Natural killer cell treated with Interleukin-12 subunit alpha and Interleukin-12 subunit beta and Interleukin-15 and Interleukin-18, amount 100 ng/mL, for 72 hours (primary cell): ENCODE measurements at regions not wholly inside any gene's neighbourhood (a gene's known extent, or its start where the extent isn't known, plus 50 kb on each side); places are given as distances from the start of the nearest gene placed in this dataset.

Experiments
- ATAC-seq, 2 donors: fragments of 150-1000 bp; cut with Tn5 transposase in 1 of 2; sonication (Bioruptor Pico), chemical (Tn5 transposase) in 1 of 2; 2 replicates each; pipeline ENCODE4 v1.10.0; 2021
- DNase-seq: peaks from one replicate; pipeline ENCODE4 v3.0.0; 2022; ENCODE audit warnings: low spot score
- H3K27ac Mint-ChIP-seq, 2 donors: 1 replicate in 1 of 2; 2 replicates in 1 of 2; pipeline ENCODE4 v1.8.0; 2022; ENCODE audit warnings: mixed read lengths in 2 of 2, mild to moderate bottlenecking in 1 of 2, moderate library complexity in 1 of 2
- H3K27me3 Mint-ChIP-seq, 2 donors: 1 replicate in 1 of 2; 2 replicates in 1 of 2; pipeline ENCODE4 v1.8.0; 2022; ENCODE audit warnings: mixed read lengths in 2 of 2
- H3K36me3 Mint-ChIP-seq: one replicate; pipeline ENCODE4 v1.8.0; 2022; ENCODE audit warnings: mixed read lengths
- H3K4me1 Mint-ChIP-seq, 2 donors: 1 replicate in 1 of 2; 2 replicates in 1 of 2; pipeline ENCODE4 v1.8.0; 2022; ENCODE audit warnings: low read depth in 2 of 2, mixed read lengths in 2 of 2, mild to moderate bottlenecking in 1 of 2
- H3K4me3 Mint-ChIP-seq: one replicate; pipeline ENCODE4 v1.8.0; 2022; ENCODE audit warnings: mixed read lengths
- H3K9me3 Mint-ChIP-seq: 2 replicates; pipeline ENCODE4 v1.8.0; 2022; ENCODE audit warnings: mixed read lengths

GRCh38 chrX:125089761-125090445 lies 229.8 kb upstream of the TEX13C start:
- no peaks in the 10 kb centered on the region for H3K4me1 Mint-ChIP-seq
- no peaks in the 10 kb centered on the region for H3K36me3 Mint-ChIP-seq
- H3K4me3 Mint-ChIP-seq = no peak overlapping the region
- DNase-seq (no peak), ATAC-seq (no peak)
- H3K27ac Mint-ChIP-seq = no peak overlapping the region
- H3K27me3 Mint-ChIP-seq = peaks cover 9 to 14% of the 10 kb centered on the region in 2 donors
- H3K9me3 Mint-ChIP-seq = no peaks in the 10 kb centered on the region

DNA sequence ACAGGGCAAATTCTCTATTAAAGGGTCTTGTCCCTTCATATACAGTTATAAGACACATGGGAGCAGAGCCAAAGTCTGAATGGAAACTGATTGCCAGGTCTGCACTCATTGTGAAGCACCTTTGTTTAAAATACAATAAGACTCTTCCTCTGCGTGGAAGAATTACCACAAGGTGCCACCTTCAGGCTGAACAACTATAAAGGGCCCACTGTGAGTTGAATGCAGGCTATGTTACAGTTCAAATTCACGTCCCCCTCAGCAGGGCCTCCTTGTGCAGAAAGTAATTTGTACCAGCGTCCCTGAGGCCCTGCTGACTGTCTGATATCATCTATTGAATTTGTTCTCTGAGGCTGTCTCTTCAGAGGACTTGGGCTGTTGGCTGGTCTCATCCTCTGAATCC lies 225.8 kb upstream of the TEX13C start:
- DNase-seq = no peak
- Mint-ChIP-seq H3K9me3 (no peaks in the 10 kb centered on the region), H3K4me1 (no peaks in the 10 kb centered on the region), H3K27ac (no peak overlapping the region), H3K36me3 (no peaks in the 10 kb centered on the region), H3K4me3 (no peak overlapping the region), H3K27me3 (peaks cover 5 to 8% of the 10 kb centered on the region in 2 donors)
- no peak for ATAC-seq

DNA sequence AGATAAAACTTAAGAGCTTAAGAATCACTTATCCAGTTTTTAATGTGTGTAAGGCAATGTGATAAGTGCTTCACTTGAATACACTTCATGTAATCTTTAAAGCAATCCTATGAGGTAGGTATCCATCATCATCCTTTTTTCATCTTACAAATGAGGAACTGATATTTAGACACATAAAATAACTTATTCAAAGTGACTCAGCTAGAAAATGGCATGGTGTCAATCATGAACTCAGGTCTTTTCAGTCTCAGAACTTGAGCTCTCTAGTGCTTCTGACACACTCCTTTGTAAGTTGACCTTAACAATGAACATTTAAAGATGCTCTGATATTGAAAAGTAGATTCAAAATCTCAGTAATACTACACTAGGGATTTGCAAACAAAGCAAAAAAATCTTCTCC lies 224.8 kb upstream of the TEX13C start:
- Mint-ChIP-seq H3K4me3 (no peak overlapping the region), H3K27me3 (peaks cover 5 to 8% of the 10 kb centered on the region in 2 donors), H3K27ac (no peak overlapping the region), H3K9me3 (no peaks in the 10 kb centered on the region), H3K4me1 (no peaks in the 10 kb centered on the region), H3K36me3 (no peaks in the 10 kb centered on the region)
- DNase-seq (no peak), ATAC-seq (no peak)

- no peak overlapping the region for H3K4me3 Mint-ChIP-seq
- H3K27ac Mint-ChIP-seq = no peak overlapping the region
- DNase-seq (no peak), ATAC-seq (no peak)
- H3K27me3 Mint-ChIP-seq = no peaks in the 10 kb centered on the region
- no peaks in the 10 kb centered on the region for H3K4me1 Mint-ChIP-seq
- no peaks in the 10 kb centered on the region for H3K36me3 Mint-ChIP-seq
- H3K9me3 Mint-ChIP-seq = no peaks in the 10 kb centered on the region
These were observed 223.2 kb upstream of the TEX13C start for GRCh38 chrX:125096469-125096868.

DNA sequence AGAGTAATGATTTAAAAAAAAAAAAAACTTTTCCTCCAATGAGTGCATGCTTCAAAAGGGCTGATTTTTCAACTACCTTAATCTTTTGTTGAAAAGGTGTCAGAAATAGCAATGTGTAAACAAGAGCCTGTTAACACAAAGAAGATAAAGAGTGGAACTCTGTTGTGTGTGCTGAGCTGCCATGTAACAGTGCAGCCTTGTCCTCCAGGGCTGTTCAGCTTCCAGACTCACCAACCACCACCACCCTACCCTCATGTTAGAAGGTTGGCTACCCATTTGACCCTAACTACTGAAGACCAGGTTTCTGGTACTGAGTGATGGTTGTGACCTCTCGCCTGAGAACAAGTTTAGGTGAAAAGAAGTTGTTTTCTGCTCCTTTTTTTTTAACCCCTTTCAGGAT lies 222.8 kb upstream of the TEX13C start:
- Mint-ChIP-seq H3K9me3 (no peaks in the 10 kb centered on the region), H3K36me3 (no peaks in the 10 kb centered on the region), H3K27me3 (no peaks in the 10 kb centered on the region), H3K4me1 (no peaks in the 10 kb centered on the region), H3K4me3 (no peak overlapping the region), H3K27ac (no peak overlapping the region)
- DNase-seq = no peak
- ATAC-seq = no peak

- Mint-ChIP-seq H3K36me3 (no peaks in the 10 kb centered on the region), H3K9me3 (no peaks in the 10 kb centered on the region), H3K4me3 (no peak overlapping the region), H3K27ac (no peak overlapping the region), H3K27me3 (peaks cover 0 to 4% of the 10 kb centered on the region in 2 donors), H3K4me1 (no peaks in the 10 kb centered on the region)
- no peak for DNase-seq
- ATAC-seq = no peak
These were observed 217.5 kb upstream of the TEX13C start for GRCh38 chrX:125101971-125102755.

- ATAC-seq (no peak), DNase-seq (no peak)
- Mint-ChIP-seq H3K27me3 (peaks cover 7 to 8% of the 10 kb centered on the region in 2 donors), H3K4me3 (no peak overlapping the region), H3K4me1 (no peaks in the 10 kb centered on the region), H3K9me3 (no peaks in the 10 kb centered on the region), H3K36me3 (no peaks in the 10 kb centered on the region), H3K27ac (no peak overlapping the region)
These were observed 216.0 kb upstream of the TEX13C start for GRCh38 chrX:125103693-125104092.

DNA sequence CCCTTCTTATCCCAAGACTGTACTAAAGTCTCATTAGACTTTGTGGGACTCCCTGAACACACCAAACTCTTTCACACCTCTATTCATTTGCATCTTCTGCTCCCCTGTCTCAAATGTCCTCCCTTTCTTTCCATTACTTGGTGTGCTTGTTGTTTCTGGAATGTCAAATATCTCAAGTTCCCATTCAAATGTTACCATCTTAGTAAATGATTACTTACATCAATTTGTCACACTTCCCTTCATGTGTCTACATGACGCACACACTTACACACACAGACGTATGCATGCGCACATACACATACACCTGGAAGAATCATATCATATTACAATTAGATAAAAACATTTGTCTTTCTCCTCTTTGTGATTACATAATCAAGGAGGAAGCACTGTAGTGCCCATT lies 210.8 kb upstream of the TEX13C start:
- Mint-ChIP-seq H3K36me3 (no peaks in the 10 kb centered on the region), H3K27me3 (peaks cover 17 to 26% of the 10 kb centered on the region in 2 donors), H3K9me3 (no peaks in the 10 kb centered on the region), H3K4me3 (no peak overlapping the region), H3K27ac (no peak overlapping the region), H3K4me1 (no peaks in the 10 kb centered on the region)
- ATAC-seq (no peak), DNase-seq (no peak)

GRCh38 chrX:125131164-125131563 lies 188.5 kb upstream of the TEX13C start:
- Mint-ChIP-seq H3K4me3 (no peak overlapping the region), H3K27ac (no peak overlapping the region), H3K36me3 (no peaks in the 10 kb centered on the region), H3K27me3 (peaks cover 0 to 3% of the 10 kb centered on the region in 2 donors), H3K9me3 (no peaks in the 10 kb centered on the region), H3K4me1 (no peaks in the 10 kb centered on the region)
- DNase-seq = no peak
- no peak for ATAC-seq

DNA sequence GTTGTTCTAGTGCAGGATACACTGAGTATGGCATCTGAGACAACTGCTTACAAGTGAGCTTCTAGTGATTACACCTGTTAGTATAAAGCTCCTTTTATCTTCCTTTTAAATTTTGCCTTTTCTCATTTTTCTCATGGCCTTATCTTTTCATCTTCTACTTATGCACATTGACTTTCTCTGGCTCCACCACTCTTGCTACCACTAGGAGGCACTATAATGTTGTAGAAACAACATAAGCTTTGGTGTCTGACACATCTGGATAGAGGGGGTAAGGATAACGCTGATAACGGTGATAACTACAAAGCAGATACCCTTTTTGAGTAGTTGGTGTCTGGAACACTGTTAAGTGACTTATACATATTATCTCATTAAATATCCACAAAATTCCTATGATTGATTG lies 187.4 kb upstream of the TEX13C start:
- Mint-ChIP-seq H3K4me3 (no peak overlapping the region), H3K4me1 (no peaks in the 10 kb centered on the region), H3K36me3 (no peaks in the 10 kb centered on the region), H3K27ac (no peak overlapping the region), H3K9me3 (no peaks in the 10 kb centered on the region), H3K27me3 (peaks cover 0 to 6% of the 10 kb centered on the region in 2 donors)
- no peak for ATAC-seq
- no peak for DNase-seq

- Mint-ChIP-seq H3K9me3 (no peaks in the 10 kb centered on the region), H3K27ac (no peak overlapping the region), H3K36me3 (no peaks in the 10 kb centered on the region), H3K27me3 (peaks cover 0 to 7% of the 10 kb centered on the region in 2 donors), H3K4me3 (no peak overlapping the region), H3K4me1 (no peaks in the 10 kb centered on the region)
- ATAC-seq (no peak), DNase-seq (no peak)
These were observed 182.2 kb upstream of the TEX13C start for GRCh38 chrX:125137521-125137920.

- DNase-seq (no peak), ATAC-seq (no peak)
- Mint-ChIP-seq H3K27me3 (peaks cover 2 to 6% of the 10 kb centered on the region in 2 donors), H3K27ac (no peak overlapping the region), H3K36me3 (no peaks in the 10 kb centered on the region), H3K4me3 (no peak overlapping the region), H3K4me1 (no peaks in the 10 kb centered on the region), H3K9me3 (no peaks in the 10 kb centered on the region)
These were observed 169.4 kb upstream of the TEX13C start for GRCh38 chrX:125150231-125150630.

DNA sequence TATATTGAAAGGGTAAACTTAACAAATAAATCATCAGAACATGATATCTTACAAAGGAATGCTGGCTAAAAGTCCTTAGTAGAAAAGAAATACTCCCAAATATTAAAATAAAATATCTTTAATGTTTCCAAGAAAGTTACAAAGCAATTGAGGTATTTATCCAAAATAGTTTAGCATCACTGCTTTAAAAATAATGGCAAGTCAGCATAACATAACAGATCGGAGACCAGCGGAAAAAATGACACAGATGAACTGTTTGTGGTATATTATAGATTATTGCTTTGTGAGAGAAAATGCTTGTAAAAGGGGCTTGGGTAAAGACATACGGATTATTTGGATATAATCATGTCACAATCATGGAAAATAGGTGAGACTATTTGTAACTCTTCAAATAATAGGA lies 168.5 kb upstream of the TEX13C start:
- no peaks in the 10 kb centered on the region for H3K4me1 Mint-ChIP-seq
- H3K27me3 Mint-ChIP-seq = peaks cover 2 to 6% of the 10 kb centered on the region in 2 donors
- no peak overlapping the region for H3K27ac Mint-ChIP-seq
- no peak overlapping the region for H3K4me3 Mint-ChIP-seq
- no peaks in the 10 kb centered on the region for H3K9me3 Mint-ChIP-seq
- no peaks in the 10 kb centered on the region for H3K36me3 Mint-ChIP-seq
- ATAC-seq = no peak
- no peak for DNase-seq

- H3K4me3 Mint-ChIP-seq = no peak overlapping the region
- H3K36me3 Mint-ChIP-seq = no peaks in the 10 kb centered on the region
- peaks cover 2 to 6% of the 10 kb centered on the region in 2 donors for H3K27me3 Mint-ChIP-seq
- H3K9me3 Mint-ChIP-seq = no peaks in the 10 kb centered on the region
- no peak overlapping the region for H3K27ac Mint-ChIP-seq
- ATAC-seq = no peak
- no peaks in the 10 kb centered on the region for H3K4me1 Mint-ChIP-seq
- DNase-seq = no peak
These were observed 167.7 kb upstream of the TEX13C start for GRCh38 chrX:125152011-125152410.
